Panc1 (cell line): ENCODE measurements at regions not wholly inside any gene's neighbourhood (a gene's known extent, or its start where the extent isn't known, plus 50 kb on each side); places are given as distances from the start of the nearest gene placed in this dataset.

Experiments
- CTCF ChIP-seq: fragments of 450-650 bp; IDR thresholded peaks from 2 replicates; pipeline ENCODE4 v1.5.1; 2017; ENCODE audit warnings: mild to moderate bottlenecking
- POLR2AphosphoS5 ChIP-seq: IDR thresholded peaks from 2 replicates; pipeline ENCODE4 v1.6.1; 2012; ENCODE audit warnings: mild to moderate bottlenecking, low read depth, low read length, moderate library complexity

GRCh38 chr20:16944745-16945144, 196.6 kb downstream of the OTOR start:
- no peak for TF ChIP-seq CTCF
- no peak for TF ChIP-seq POLR2AphosphoS5
